Omental fat pad (tissue), 3 donors: ENCODE measurements at regions not wholly inside any gene's neighbourhood (a gene's known extent, or its start where the extent isn't known, plus 50 kb on each side); places are given as distances from the start of the nearest gene placed in this dataset.
"Not testable (repeated sequence)": the region's sequence is repeated elsewhere in the genome, so short reads cannot be mapped to it uniquely, and the experiment has no call there.

Experiments used
- ATAC-seq: fragments of 150-250 bp; one replicate; pipeline ENCODE4 v1.9.1; 2016; ENCODE audit warnings: mild to moderate bottlenecking, moderate library complexity; ENCODE audit not compliant: low FRiP score
- DNase-seq: peaks from one replicate; pipeline ENCODE4 v3.0.0-alpha.2; 2019; ENCODE audit warnings: low spot score
- TF ChIP-seq, protein P1 (sequence below), 3 donors: fragments of 450-650 bp; IDR thresholded peaks; one replicate each; pipeline ENCODE4 v1.5.1; 2016 to 2017; ENCODE audit warnings: antibody characterized with exemption in 3 of 3, mild to moderate bottlenecking in 3 of 3, moderate library complexity in 2 of 3

DNA sequence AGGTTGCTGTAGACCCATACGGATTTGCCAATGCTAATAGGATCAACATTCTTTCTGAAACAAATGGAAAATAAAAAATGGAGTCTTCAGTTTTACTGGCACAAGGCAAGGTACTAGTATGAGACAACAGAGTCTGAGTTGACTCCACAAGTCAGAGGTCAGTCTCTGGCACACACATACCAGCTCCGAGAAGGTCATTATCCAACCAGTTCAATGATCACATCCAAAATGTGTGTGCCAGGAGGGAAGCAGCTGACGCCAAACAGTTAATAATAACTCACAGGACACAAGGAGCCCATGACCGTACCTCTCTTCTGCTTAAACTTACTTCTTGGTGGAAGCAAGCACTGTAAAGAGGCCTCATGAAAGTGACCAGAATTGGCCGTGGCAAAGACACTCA, 528.6 kb downstream of the ZNF516 start:
- TF ChIP-seq, protein P1, sequence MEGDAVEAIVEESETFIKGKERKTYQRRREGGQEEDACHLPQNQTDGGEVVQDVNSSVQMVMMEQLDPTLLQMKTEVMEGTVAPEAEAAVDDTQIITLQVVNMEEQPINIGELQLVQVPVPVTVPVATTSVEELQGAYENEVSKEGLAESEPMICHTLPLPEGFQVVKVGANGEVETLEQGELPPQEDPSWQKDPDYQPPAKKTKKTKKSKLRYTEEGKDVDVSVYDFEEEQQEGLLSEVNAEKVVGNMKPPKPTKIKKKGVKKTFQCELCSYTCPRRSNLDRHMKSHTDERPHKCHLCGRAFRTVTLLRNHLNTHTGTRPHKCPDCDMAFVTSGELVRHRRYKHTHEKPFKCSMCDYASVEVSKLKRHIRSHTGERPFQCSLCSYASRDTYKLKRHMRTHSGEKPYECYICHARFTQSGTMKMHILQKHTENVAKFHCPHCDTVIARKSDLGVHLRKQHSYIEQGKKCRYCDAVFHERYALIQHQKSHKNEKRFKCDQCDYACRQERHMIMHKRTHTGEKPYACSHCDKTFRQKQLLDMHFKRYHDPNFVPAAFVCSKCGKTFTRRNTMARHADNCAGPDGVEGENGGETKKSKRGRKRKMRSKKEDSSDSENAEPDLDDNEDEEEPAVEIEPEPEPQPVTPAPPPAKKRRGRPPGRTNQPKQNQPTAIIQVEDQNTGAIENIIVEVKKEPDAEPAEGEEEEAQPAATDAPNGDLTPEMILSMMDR (IDR thresholded peaks at IDR 0.05): no peak
- no peak for DNase-seq
- ATAC-seq: no peak

DNA sequence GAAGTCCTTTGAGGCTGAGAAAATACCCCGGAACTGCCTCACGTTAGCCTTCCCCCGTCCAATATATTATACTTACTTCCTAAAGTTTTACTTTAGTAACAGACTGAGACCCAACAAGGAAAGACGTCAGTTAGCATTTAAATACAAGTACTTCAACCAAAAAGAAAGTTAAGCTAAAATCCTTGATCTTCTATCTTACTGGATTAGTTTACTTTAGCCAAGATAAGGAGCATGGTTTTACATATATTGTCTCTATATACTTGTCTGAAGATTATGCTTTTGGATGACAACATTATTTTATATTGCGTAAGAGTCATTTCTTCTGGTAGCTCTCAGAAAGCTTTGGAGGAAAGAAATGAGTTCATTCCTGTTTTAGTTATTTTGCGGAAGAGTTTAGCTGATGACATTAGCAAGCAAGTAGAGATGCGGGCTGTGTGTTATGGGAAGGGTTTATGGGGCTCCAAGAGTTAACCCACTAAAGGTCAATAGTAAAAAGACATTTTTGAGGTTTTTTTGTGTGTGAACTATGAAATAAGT, 532.9 kb downstream of the ZNF516 start:
- ATAC-seq: no peak
- no peak for DNase-seq
- TF ChIP-seq, protein P1 (IDR thresholded peaks at IDR 0.05): no peak

DNA sequence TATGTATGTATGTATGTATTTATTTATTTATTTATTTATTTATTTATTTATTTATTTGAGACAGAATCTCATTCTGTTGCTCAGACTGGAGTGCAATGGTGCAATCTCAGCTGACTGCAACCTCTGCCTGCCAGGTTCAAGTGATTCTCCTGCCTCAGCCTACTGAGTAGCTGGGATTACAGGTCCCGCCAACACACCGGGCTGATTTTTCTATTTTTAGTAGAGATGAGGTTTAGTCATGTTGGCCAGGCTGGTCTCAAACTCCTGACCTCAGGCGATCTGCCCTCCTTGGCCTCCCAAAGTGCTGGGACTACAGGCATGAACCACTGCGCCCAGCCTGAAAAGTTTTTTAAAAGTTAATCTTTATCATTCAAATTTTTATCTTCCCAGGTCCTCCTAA, 532.9 kb upstream of the SMIM21 start:
- DNase-seq, ATAC-seq: not testable (repeated sequence)

DNA sequence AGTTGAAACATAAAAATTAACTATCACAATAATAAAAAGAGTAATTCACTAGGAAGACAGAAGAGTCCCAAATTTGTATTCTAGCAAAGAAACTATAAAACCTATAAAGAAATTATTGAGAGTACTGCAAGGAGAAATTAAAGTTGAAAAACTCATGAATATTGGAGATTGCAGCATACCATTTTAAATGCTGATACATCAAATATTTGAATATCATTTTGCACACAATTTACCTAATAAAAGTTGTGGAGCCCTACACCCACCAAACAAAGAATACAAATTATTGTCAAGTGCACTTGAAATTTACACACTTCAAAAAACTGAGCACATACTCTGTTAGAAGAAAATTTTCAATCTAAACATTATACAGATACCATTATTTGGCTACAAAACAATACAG, 531.6 kb upstream of the SMIM21 start:
- DNase-seq: no peak
- ATAC-seq: no peak
- TF ChIP-seq, protein P1 (IDR thresholded peaks at IDR 0.05): no peak

DNA sequence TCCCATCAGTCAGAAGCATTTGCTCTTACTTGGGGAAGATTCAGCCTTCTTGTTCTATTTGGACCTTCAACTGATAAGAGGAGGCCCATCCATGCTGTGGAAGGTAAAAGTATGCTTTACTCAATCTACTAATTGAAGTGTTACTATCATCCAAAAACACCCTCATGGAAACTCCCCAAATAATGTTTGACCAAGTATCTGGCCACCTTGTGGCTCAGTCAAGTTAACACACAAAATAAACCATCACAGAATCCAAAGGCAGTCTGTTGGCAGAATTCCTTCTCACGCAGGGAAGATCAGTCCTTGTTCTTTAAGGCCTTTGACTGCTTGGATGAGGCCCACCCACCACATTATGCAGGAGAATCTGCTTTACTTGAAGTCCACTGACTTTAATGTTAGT, 531.2 kb upstream of the SMIM21 start:
- DNase-seq (no peak), ATAC-seq (no peak)
- TF ChIP-seq, protein P1 (IDR thresholded peaks at IDR 0.05): no peak

DNA sequence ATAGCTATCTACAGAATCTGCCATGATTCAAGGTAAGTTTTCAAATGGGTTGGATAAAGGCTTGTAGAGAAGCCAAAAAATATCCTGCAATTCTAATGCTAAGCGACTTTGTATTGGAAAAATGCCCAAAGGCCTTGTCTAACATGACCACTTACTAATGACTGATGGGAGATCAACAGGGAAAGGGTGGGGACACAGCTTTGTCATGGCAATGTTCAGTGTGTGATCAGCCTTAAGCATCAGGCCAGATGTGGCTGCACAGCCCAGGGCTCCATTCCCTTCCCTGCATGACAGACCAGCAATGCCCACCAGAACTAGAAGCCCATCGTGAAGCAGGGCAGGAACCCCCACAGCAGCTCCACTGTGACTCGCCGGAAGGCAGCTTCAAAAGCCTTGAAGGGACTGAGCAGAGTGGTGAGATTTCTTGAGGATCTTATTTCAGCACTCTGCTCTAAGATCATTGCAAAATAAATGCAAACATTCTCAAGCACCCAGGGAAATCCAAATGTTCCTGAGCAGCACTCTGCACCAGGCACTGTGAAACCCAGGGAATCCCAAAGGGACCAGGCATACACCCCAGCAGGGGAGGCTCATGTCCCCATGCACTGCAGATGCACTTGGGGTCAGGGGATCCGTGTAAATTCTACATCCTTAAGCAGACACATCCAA, 517.9 kb upstream of the SMIM21 start:
- ATAC-seq (no peak), DNase-seq (no peak)
- TF ChIP-seq, protein P1 (IDR thresholded peaks at IDR 0.05): no peak

DNA sequence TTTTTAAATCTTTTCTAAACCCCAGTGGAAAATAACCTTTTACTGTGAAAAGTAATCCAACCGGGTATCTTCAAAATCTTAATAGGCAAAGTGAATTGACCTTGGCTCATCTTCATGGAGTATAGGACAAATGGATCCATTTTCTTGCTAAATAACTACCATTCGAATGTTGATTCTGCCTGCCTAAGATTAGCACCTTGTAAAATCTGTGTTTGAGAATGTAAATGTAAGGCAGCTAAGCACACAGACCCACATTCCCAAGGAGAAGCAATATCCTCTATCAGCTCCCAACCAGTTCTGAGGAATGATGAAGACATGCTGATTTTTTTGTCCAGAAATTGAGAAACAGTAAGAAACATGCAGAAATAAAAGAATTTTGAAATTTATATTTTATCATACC, 509.8 kb upstream of the SMIM21 start:
- TF ChIP-seq, protein P1 (IDR thresholded peaks at IDR 0.05): no peak
- ATAC-seq (no peak), DNase-seq (no peak)
